Fibroblast of gingiva (primary cell): ENCODE measurements at regions not wholly inside any gene's neighbourhood (a gene's known extent, or its start where the extent isn't known, plus 50 kb on each side); places are given as distances from the start of the nearest gene placed in this dataset.
"Not testable (repeated sequence)": the region's sequence is repeated elsewhere in the genome, so short reads cannot be mapped to it uniquely, and the experiment has no call there.

Experiments
- DNase-seq: peaks from one replicate; pipeline ENCODE4 v3.0.0-alpha.2; 2011; ENCODE audit warnings: low read depth

DNA sequence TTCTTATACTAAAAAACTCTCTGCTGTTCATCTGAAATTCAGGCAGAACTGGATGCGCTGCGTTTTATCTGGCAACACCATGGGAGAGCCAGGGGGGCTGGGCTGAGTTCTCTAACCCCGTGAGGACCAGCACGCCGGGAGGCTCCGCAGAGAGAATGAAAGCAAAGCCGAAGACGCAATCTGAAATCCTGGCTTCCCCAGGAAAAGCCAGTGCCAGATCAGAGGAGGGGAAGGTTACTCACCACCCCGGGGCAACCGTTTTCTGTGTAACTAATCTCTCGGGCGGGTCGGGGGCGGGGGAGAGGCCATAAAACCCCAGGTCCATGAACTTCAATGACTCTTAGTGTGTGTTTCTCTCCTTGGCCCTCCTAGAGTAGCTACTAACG lies 99.4 kb downstream of the SHANK2 start:
- peak; percentile 30 for DNase-seq

DNA sequence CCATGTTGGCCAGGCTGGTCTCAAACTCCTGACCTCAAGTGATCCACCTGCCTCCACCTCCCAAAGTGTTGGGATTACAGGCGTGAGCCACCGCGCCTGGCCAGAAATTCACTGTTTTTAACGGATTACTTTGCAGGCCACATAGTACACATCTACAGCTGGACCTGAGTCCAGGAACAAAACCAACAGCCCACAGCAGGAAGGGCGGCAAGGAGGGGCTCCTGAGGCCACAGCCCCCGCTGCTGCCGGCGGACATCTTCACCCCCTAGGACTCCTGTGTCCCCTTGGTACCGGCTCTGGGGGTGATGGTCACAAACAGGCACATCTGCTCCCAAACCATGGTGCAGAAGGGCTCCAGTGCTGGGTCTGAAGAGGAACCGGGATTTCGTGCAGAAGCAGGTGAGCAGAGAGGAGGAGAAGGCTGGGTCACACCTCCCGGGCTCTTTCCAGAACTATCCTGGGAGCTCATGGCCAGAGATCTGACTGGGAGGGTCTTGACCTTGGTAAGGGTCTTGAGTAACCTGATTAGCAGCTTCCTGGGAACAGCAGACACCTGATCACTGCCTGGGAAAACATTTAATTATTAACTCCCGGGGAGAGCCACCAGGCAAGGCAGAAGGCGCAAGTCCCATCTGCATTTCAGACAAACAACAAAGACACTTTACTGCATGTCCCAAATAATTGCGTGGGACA lies 99.9 kb downstream of the SHANK2 start:
- DNase-seq: not testable (repeated sequence)

DNA sequence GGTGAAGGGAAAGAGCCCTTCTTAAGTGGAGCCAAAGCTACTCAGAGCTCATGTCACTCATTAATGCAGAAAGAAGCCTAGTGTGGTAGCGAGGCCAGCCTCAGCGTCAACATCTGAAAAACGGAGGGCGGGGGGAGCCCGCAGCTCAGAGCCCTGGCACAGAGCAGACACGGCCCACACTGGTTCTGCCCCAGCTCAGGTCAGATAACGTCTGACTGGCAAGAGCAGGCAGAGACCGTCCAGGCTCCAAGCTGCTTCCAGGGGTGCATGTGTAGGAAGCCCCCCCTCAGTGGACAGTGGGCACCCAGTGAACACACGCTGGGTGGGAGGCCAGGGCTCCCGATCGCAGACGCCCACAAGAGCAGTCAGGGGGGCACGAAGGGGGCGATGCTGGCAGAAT lies 100.8 kb downstream of the SHANK2 start:
- no peak for DNase-seq

DNA sequence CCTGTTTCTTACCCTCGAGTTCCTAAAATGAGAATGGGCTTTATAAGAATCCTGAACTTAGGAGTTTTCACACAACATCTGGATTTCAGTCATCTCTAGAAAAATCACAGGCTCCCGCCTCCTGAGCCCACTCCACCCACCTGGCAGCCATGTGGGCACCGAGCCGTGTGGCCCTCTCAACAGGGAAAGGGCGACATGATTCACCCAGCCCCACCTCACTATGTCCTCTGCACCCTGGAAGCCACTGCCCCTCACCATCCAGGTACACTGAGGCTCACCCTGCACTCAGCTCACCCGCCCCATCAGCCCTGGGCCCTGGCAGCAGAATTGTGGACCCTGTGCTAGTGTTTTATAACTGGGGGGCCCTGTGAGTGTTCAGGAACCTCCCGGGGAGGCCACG lies 101.5 kb downstream of the SHANK2 start:
- DNase-seq: no peak

DNA sequence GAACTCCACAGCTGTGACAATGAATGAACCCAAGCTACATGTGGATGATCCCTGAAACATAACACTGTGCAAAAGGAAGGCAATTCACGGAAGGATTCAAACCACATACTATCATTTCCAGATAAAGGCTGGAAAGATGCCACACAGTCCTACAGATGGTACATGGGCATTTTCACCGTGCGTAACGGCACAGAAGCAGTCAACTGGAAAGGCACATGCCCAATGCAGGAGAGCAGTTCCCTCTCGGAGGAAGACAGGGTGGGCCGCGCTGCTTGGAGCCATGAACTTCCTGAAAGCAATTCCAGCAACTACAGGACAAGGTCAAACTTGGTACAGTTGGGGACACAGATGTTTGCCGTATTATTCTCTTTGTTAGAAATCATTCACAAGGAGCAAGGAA lies 103.7 kb downstream of the SHANK2 start:
- DNase-seq: no peak

DNA sequence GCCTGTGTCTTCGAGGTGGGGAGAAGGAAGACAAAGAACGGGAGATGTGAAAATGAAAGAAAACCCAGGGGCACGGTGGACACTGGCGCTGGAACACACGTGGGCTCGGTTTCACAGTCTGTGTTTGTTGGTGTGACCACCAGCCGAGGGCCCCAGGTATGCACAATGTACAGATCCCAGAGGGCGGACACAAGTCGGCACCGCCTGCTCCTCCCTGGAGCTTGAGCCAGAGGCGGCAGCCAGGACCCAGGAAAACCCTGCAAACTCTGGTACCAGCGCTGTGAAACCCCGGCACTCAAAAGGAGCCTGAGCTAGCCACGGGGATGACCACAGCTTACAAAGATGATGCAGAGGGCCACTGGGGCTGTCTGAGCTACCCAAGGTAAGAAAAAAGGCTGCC lies 105.0 kb downstream of the SHANK2 start:
- DNase-seq: no peak

DNA sequence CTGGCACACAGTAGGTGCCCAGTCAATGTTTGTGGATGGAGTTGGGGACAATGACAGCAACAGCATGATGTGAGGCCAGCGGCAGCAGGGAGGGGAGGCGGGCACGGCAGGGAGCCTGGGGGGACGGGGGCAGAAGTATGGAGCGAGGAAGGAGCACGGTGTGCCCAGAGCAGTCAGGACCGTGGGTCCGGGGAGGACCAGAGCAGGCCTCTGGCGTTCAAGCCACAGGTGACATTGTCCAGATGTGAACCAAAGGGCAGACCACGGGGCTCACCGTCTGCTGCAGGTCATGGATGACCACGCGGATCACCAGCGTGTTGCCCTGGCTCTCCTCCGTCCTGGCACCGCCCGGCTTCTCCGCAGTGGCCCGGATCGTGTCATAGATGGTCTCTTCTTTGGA lies 105.5 kb downstream of the SHANK2 start:
- DNase-seq: no peak

DNA sequence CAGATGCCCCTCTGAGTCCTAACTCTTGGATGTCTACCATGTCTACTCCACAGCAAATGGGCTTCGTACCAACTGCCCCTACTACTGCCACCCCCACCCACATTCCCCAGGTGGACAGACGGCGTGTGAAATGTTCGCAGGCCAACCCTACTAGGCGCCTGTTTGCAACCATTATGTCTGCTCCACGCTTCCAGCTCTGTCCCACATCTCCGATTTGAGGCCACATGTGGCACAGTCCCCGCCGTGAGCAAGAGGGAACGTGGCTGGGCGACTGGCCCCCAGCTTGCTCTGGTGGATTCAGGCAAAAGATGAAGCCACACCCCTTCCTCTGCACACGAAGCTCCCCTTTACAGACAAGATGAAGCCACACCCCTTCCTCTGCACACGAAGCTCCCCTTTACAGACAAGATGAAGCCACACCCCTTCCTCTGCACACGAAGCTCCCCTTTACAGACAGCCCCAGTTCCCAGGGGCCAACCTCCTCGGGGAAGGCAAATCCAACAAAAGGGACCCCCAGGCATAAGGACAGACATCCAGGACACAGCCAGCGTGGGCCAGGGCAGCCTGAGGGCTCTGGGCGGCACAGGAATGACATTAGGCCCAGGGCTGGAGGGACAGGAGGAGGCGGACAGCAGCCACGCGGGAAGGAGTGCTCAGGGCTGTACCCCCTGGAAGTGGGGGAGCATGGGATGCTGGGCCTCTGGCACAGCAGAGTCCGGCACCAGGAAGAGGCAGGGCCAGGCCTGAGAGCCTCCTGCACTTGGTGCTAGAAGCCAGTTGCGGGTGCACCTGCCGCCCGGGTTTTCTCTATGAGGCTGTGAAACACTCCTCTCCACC lies 106.2 kb downstream of the SHANK2 start:
- no peak for DNase-seq

DNA sequence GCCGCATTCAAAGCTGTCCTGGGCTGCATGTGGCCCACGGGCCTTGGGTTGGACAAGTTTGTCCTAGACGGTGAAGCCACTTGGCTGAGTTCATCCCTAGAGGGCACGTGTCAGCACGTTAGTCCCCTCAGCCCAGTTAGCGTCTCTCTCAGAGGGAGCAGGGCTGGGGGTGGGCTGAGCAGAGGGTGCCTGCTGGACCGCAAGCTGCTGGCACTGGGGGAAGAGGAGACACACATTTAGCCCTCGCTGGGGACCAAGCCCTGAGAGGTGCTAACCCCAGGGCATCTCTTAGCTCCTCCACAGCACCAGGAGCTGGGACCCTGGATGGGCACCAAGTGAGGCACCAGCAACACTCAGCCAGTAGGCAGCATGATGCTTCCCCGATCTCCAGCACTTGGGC lies 107.0 kb downstream of the SHANK2 start:
- DNase-seq: no peak

DNA sequence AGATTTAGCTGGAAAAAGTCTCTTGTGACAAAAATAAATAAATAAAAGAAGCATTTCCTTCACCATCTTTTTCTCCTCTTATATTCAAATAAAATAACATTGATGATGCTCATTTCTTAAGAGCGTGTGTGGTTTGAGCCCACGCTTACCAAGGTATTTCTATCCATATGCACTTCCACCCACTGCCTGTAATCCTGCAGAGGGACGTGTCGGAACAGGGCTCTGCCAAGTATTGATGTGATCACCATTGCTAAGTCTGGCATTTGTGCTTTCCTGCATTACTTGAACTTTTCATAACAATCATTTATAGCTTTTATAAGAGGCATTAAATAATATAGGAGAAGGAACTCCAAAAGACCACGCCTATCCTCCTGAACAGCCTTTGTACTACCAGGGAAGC lies 107.6 kb downstream of the SHANK2 start:
- no peak for DNase-seq

DNA sequence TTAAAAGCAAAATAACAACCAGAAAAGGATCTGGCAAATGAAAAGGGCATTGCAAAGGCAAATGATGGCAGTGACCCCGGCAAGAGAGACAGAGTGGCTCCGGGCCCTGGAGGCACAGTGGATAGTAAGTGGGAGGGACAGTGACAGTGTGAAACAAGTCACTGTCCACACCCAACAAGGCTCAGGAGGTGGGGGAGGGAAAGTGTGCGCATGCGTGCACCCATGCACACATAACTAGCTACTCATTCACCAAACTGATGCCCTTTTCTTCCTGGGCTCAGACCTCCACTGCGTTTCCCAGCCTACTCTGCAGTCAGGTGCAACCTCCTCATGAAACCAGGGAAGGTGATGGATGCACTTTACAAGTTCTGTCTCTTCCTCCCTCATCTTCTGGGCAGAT lies 108.4 kb downstream of the SHANK2 start:
- no peak for DNase-seq

DNA sequence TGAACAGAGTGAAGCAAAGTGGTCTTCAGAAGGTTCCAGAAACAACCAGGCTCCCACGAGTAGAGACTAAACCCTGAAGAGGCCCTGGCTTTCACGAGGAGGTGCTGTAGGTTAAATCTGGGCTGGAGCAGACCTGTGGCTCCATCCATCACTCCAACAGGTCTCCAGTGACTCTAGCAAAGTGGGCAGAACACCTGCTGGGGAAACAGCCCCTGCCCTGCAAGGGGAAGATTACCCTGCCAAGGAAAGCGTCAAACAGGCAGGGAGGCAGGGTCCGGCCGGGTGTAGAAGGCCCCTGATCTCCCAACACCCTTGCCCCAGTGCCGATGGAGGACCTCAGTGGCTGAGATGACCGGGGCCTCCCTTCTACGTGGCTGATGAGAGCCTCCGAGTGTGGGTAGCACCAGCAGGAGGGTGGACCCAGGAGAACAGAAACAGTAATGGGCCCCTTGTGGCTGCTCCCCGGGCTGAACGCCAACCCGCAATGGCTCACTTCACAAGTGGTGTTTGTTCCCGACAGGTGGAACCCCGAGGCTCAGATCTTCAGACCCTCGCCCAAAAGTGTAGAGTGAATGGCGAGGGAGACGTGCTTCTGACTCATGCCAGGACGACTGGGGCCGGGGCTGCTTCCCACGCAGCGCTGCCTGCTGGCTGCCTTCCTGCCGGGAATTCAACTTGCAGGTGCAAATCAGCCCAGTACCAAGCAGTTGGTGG lies 112.0 kb downstream of the SHANK2 start:
- DNase-seq: no peak

DNA sequence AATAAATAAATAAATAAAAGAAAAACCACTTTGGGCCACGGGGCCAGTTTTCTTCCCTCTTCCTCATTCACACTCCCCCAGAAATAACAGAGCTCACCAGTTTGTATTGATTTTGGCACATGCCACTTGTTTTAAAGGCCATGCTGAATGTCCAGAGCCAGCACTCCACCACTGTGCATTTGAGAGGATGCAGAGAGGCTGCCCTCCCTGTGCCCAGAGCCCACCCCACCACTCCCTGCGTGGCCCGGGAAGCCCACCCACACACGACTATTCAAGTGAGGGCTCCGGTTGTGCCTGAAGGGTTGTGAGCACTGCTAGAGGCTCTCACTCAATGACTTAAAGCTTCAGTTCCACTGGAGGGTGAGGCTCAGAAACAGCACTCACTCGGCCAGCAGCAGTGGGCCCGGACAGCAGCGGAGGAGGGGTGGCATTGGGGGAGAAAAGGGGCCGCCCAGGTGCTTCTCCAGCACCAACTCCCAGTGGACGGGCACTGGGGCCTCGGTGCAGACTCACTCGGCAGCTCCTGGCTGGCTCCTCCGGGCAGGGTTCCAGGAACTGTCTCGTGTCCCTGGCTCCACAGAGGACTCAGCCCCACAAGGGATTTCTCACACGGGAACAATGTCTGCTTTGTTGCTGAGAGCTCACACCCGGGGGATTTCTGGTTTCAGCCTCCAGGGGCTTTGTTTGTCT lies 112.7 kb downstream of the SHANK2 start:
- DNase-seq: peak; percentile 40

DNA sequence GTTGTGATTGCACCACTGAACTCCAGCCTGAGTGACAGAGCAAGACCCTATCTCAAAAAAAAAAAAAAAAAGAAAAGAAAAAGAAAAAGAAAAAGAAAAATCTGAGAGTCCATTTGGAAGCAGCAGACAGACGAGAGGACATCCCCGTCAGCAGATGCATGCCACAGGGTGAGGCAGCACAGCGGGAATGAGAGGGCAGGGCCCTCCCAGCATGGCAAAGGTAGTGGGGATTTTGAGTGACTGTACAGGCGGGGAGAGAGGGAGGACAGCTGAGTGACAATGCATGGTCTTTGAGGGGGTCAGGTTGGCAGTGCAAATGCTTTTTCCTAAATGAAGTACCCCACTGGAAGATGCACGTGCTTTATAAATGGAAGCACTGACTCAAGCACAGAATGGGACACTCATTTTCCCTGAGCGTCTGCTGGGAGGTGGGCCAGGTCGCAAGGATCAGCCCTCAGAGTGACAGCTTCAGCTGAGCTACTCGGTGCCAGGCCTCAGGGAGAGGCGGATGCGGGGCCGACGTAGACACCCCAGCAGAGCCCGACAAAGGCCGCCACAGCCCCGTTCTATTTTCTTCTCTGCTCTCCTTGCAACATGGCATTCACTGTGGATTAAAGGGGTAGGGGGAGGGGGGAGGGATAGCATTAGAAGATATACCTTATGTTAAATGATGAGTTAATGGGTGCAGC lies 113.5 kb downstream of the SHANK2 start:
- DNase-seq: no peak

DNA sequence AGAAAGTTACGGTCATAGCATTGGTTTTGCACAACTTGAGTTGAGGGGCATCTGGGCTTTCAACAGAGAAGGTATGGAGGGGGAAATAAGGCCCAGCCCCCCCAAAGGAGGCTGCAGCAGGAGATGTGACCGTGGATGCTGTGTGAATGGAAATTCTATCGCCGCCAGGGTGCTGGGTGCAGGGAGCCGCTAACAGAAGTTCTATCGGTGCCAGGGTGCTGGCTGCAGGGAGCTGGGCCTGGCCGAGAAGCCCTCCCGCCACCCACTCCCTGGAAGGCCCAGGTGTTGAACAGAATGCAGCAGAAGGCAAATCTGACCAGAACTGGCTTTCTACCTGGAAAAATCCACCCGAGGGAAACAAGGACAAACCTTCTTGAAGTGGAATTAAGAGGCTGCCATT lies 115.0 kb downstream of the SHANK2 start:
- DNase-seq: no peak

DNA sequence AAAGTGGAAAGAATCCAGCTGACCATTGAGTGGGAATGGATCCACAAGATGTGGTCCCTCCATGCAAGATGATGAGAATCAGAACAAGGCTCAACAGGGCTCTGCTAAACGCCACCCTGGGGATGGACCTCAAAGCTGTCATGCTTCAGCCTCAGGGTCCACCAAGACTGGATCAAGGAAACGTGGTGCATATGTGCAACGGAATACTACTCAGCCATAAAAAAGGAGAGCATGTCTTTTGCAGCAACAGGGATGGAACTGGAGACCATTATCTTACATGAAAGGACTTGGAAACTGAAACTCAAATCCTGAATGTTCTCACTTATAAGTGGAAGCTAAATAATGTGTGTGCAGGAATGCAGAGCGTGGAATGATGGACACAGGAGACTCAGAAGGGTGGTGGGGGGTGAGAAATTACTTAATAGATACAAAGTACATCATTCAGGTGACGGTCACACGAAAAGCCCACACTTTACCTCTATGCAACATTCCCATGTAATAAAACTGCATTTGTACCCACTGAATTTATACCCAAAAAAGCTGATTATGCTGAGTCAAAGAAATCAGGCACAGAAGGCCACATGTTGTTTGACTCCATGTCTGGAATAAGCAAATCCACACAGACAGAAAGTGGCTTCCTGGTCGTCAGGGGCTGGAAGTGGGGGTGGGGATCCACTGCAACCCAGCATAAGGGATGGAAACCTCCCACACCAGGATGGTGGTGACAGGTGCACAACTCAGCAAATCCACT lies 116.1 kb downstream of the SHANK2 start:
- no peak for DNase-seq

DNA sequence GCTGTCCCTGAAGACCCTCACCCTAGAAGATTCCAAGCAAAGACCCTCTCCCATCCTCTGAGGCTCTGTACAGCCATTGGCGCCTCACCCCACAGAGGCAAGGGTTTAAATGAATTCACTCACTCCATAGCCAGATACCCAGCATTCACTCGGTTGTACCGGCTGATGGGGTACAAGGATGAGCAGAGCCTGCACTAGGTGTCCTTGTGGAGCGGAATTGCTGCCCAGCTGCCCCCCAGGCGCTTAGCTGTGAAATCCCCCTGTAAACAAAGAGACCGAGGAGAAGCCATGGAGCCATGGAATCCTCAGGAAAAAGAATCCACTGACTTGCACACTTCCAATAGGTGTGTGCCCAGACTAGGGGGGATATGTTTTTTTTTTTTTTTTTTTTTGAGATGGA lies 117.3 kb downstream of the SHANK2 start:
- DNase-seq: no peak

DNA sequence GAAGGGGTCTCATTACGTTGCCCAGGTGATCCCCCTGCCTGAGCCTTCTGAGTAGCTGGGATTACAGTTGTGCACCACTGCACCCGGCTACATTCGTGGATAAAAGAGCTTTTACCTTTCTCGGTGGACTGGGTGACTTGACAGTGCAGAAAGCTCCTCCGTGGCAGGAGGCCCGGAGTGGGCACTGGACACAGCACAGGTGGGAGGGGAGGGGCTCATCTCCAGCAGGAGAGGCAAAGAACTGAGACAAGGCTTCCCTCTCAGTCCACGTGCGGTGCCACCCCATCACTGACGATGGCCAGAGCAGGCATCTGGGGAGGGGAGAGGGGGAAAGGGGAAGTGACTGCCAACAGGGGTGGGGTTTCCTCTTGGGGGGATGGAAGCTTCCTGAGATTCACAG lies 118.4 kb downstream of the SHANK2 start:
- no peak for DNase-seq

DNA sequence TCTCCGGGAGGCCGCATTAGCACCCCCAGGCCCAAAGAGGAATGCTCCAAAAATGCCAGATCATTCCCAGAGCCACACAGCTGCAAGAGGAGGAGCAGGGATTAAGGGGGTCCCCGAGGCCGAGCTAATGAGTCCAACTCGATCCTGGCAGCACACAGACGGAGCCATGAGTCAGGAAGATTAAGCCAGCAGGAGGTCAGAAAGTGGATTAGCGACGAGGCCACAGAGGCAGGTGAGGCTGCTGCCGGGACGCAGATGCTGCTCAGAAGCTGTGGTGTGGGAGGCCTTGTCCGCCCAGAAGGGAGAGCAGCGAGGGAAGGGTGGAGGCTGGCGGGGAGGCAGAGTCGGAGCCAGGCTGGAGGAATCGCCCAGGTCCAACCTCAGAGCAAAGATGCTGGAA lies 120.5 kb downstream of the SHANK2 start:
- DNase-seq: no peak

DNA sequence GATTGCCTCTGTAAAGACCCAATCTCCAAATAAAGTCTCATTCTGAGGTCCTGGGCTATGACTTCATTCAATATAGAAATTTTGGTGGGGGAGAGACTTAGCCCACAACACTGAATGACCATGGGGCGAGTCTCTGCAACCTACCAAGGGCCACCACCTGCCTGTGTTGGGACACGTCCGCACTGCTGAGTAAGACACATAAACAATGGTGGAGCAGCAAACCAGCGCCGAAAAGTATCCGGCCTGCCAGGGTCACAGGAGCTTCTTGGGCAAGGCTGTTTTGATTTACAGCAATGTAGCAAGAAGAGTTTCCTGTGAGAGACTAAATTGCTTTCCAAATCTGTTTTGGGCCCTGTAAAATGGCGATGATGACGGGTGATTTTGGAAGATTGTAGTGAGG lies 122.3 kb downstream of the SHANK2 start:
- DNase-seq: no peak

DNA sequence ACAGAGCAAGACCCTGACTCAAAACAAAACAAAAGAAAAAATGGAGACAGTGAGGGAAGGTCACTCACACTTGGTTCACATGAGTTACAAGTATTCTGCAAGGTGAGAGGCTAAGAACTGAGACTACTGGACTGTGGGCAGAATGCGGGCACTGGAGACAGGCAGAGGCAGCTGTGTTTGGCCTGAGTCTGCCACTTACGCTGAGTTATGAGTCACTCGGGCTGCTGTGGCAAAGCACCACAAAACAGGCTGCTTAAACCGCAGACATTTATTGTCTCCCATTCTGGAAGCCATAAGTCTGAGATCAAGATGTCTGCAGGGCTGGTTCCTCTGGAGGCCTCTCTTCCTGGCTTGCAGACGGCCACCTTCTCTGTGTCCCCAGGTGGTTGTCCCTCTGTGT lies 122.8 kb downstream of the SHANK2 start:
- DNase-seq: peak; percentile 52
